Uterus (tissue), 3 donors: ENCODE measurements at regions not wholly inside any gene's neighbourhood (a gene's known extent, or its start where the extent isn't known, plus 50 kb on each side); places are given as distances from the start of the nearest gene placed in this dataset.

ENCODE experiments used
- DNase-seq, 2 donors: peaks; one replicate each; pipeline ENCODE4 v3.0.0-alpha.2; 2019 to 2020
- H3K27ac ChIP-seq, 2 donors: fragments of 200-600 bp; sonication (generic); 1 replicate in 1 of 2; 2 replicates in 1 of 2; pipeline ENCODE4 v1.5.1; 2016 to 2018
- H3K27me3 ChIP-seq, 2 donors: fragments of 200-600 bp; sonication (generic); one replicate each; pipeline ENCODE4 v1.5.1; 2018 to 2019; ENCODE audit warnings: control low read depth in 1 of 2
- H3K36me3 ChIP-seq, 2 donors: fragments of 200-600 bp; sonication (generic); one replicate each; pipeline ENCODE4 v1.5.1; 2019; ENCODE audit warnings: control low read depth in 1 of 2
- H3K4me1 ChIP-seq, 2 donors: fragments of 200-600 bp; sonication (generic); one replicate each; pipeline ENCODE4 v1.5.1; 2018 to 2019; ENCODE audit warnings: control low read depth in 1 of 2
- H3K4me3 ChIP-seq, 2 donors: fragments of 200-600 bp; sonication (generic); 1 replicate in 1 of 2; 2 replicates in 1 of 2; pipeline ENCODE4 v1.5.1; 2018 to 2019; ENCODE audit warnings: mild to moderate bottlenecking in 1 of 2
- H3K9me3 ChIP-seq, 2 donors: fragments of 200-600 bp; sonication (generic); one replicate each; pipeline ENCODE4 v1.5.1; 2019; ENCODE audit warnings: control low read depth in 1 of 2
- POLR2A ChIP-seq, 2 donors: fragments of 450-650 bp; IDR thresholded peaks; one replicate each; pipeline ENCODE4 v1.6.1; 2016; ENCODE audit warnings: antibody characterized with exemption in 2 of 2, mild to moderate bottlenecking in 1 of 2, moderate library complexity in 1 of 2
- intact Hi-C: fragments of 100-400 bp; cut with DNase I; formaldehyde crosslinking; loops from one replicate; pipeline ENCODE4 v1.15.1; 2023; ENCODE audit warnings: low total_unique reads
- TF ChIP-seq, protein P1 (sequence below), 4 experiments: fragments of 200-600 bp in 2 of 4; fragments of 450-650 bp in 2 of 4; sonication (generic) in 2 of 4; IDR thresholded peaks; one replicate each; pipeline ENCODE4 v1.5.1; 2016 to 2019; ENCODE audit warnings: antibody characterized with exemption in 4 of 4, mild to moderate bottlenecking in 2 of 4, moderate library complexity in 1 of 4
- donor health status: DM: yes; HTN: yes; CAD: no.

DNA sequence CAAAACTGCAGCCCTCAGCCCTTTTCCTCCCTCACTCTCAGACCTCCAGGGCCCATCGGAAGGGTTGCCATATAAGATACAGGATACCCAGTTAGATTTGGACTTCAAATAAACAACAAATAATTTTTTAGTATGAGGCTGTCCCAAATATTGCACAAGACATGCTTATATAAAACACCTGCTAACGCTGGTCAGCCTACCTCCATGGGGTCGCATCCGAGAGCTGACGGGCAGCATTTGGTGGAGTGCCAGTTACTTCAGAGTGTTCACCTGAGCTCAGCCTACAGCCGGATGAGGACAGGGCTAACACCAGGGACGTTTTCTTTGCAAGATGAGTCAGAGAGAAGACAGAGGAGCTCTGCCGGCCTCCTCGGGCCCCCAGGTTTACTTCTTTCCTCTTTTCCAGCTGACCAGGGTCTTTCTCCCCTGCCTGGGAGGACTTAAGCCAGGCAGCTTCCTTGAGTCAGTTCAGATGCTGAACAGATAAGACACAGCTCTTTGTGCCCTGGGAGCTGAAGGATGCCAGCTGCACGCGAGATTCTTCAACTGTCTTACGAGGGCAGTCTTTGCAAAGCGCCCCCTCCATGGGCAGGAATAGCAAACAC lies 141.2 kb upstream of the KCNG1 start:
- TF ChIP-seq, protein P1, sequence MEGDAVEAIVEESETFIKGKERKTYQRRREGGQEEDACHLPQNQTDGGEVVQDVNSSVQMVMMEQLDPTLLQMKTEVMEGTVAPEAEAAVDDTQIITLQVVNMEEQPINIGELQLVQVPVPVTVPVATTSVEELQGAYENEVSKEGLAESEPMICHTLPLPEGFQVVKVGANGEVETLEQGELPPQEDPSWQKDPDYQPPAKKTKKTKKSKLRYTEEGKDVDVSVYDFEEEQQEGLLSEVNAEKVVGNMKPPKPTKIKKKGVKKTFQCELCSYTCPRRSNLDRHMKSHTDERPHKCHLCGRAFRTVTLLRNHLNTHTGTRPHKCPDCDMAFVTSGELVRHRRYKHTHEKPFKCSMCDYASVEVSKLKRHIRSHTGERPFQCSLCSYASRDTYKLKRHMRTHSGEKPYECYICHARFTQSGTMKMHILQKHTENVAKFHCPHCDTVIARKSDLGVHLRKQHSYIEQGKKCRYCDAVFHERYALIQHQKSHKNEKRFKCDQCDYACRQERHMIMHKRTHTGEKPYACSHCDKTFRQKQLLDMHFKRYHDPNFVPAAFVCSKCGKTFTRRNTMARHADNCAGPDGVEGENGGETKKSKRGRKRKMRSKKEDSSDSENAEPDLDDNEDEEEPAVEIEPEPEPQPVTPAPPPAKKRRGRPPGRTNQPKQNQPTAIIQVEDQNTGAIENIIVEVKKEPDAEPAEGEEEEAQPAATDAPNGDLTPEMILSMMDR (IDR thresholded peaks at IDR 0.05): no peak
- no peak for TF ChIP-seq POLR2A (IDR thresholded peaks at IDR 0.05)
- H3K9me3 ChIP-seq: no peaks in the 10 kb centered on the region
- no peak overlapping the region for H3K27ac ChIP-seq
- H3K27me3 ChIP-seq: no peaks in the 10 kb centered on the region
- intact Hi-C loops: no loop called here
- no peaks in the 10 kb centered on the region for H3K36me3 ChIP-seq
- no peak overlapping the region for H3K4me3 ChIP-seq
- H3K4me1 ChIP-seq: no peaks in the 10 kb centered on the region
- no peak for DNase-seq

DNA sequence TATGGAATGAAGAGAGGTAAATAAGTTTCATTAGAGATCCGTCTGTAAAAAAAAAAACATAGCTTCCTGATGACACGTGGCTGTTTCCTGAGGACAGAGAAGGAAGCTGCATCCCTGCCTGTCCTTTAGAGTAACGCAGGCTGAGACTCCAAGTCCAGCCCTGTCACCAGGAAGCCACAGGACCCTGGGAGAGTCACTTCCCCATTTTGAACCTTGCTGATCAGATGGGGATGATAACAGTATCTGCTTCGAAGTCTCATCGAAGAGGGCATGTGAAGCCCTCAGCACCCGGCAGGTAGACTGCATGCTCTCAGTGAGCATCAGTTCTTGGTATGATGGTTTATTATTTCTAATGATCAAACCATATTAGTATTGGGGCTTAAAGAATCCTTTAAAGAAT lies 139.1 kb upstream of the KCNG1 start:
- intact Hi-C loops: no loop called here
- Histone ChIP-seq H3K9me3 (no peaks in the 10 kb centered on the region), H3K4me3 (no peak overlapping the region), H3K27ac (no peak overlapping the region), H3K4me1 (no peaks in the 10 kb centered on the region), H3K27me3 (no peaks in the 10 kb centered on the region), H3K36me3 (no peaks in the 10 kb centered on the region)
- TF ChIP-seq, protein P1 (IDR thresholded peaks at IDR 0.05): no peak
- no peak for TF ChIP-seq POLR2A (IDR thresholded peaks at IDR 0.05)
- no peak for DNase-seq

DNA sequence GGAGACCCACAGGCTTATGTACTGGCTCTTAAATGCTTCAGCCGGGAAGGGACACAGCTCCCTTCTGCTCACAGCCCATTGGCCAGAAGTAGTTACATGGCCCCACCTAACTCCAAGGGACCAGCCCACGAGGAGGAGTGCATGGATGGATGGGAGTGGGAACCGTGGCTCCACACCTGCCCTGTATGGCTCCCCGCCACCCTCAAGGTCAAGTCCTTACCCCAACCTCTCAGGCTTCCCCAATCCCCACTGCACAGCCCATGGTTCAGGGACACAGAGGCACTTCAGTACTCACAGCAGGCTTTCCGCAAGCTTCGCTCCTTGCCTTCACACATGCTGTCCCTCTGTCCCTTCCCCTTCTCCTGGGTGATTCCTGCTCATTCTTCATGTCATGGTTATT lies 137.9 kb upstream of the KCNG1 start:
- no peaks in the 10 kb centered on the region for H3K36me3 ChIP-seq
- H3K4me3 ChIP-seq: no peak overlapping the region
- no peak overlapping the region for H3K27ac ChIP-seq
- H3K4me1 ChIP-seq: no peaks in the 10 kb centered on the region
- no peak for TF ChIP-seq POLR2A (IDR thresholded peaks at IDR 0.05)
- TF ChIP-seq, protein P1 (IDR thresholded peaks at IDR 0.05): no peak
- intact Hi-C loops: no loop called here
- no peaks in the 10 kb centered on the region for H3K9me3 ChIP-seq
- H3K27me3 ChIP-seq: no peaks in the 10 kb centered on the region
- DNase-seq: no peak

DNA sequence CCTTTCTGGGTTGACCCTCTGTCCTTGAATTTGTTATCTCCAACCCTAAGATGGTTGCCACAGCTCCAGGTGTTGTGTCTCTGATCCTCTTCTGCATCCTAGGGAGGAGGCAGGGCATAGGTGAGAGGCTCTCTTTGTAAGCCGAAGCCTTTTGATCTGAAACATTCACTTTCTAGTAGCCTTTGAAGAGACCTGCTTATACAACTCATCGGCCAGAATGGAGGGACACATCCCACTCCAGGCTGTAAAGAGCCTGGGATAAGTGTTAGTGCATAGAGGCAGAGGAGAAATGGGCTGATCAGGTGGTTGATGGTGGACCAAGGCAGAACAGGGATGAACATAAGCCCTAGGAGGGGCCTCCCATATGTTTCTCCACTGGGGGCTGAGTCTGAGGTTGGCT lies 137.1 kb upstream of the KCNG1 start:
- no peaks in the 10 kb centered on the region for H3K36me3 ChIP-seq
- no peak overlapping the region for H3K4me3 ChIP-seq
- H3K27me3 ChIP-seq: no peaks in the 10 kb centered on the region
- intact Hi-C loops: no loop called here
- DNase-seq: no peak
- H3K4me1 ChIP-seq: no peaks in the 10 kb centered on the region
- TF ChIP-seq, protein P1 (IDR thresholded peaks at IDR 0.05): no peak
- no peak for TF ChIP-seq POLR2A (IDR thresholded peaks at IDR 0.05)
- no peaks in the 10 kb centered on the region for H3K9me3 ChIP-seq
- no peak overlapping the region for H3K27ac ChIP-seq

DNA sequence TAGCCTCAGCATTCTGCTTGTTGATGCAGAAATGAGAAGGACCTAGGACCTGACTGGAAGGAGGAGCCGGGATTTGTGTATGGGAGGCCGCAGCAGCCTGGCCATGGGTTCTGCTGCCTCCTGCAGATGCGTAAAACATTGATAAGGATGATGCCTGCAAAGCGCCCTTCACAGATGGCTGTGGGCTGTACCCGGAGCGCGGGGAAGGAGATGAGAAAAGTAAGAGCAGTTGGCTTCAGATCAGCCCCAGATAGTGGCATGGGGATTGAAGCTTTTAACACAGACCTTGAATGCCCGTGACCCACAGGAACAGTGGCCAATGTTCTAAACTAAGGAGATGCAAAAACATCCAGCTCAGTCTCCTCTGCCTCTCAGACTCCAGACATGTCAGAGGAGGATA lies 136.4 kb upstream of the KCNG1 start:
- H3K4me1 ChIP-seq: no peaks in the 10 kb centered on the region
- H3K9me3 ChIP-seq: no peaks in the 10 kb centered on the region
- intact Hi-C loops: no loop called here
- TF ChIP-seq, protein P1 (IDR thresholded peaks at IDR 0.05): no peak
- H3K27ac ChIP-seq: no peak overlapping the region
- no peak for DNase-seq
- no peaks in the 10 kb centered on the region for H3K27me3 ChIP-seq
- no peak overlapping the region for H3K4me3 ChIP-seq
- H3K36me3 ChIP-seq: no peaks in the 10 kb centered on the region
